ENCODE measurements at regions not wholly inside any gene's neighbourhood (a gene's known extent, or its start where the extent isn't known, plus 50 kb on each side); places are given as distances from the start of the nearest gene placed in this dataset.

DNA sequence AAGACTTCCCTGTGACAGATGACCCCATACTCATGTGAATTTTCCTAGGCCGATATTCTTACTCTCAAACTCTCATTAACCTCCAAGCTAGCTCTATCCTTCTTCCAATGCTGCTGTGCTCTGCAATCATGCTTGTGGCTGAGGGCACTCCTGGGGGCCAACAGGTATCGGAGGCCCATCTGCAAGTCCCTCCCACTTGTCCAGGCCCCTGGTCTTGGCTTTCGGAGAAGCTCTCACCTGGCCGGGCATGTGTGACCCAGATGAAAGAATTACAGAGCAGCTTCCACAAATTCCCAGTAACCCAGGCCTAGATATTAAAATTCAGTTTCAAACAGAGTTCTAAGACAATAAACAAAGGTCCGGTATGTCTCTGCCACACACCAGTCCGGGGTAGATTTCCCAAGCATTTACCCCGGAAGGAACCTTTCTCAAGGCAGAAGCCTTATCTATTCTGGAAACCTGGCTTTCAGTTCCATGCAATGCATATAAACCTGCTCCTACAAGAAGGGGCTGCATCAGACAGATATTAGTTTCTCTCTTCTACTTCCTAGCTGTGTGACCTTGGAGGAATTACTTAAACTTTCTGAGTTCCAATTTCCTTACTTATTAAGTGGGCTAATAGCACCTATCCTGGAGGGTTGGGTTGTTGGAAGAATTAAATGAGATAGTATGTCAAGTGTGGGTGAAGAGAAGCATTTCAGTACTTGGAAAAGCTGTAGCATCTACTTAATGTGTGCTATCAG, 270.8 kb downstream of the PTTG2 start:
- DNase-seq: no peak

- DNase-seq: no peak
Measured at GRCh38 chr4:38231626-38232025, 271.4 kb downstream of the PTTG2 start.

GRCh38 chr4:38232741-38233140, 272.5 kb downstream of the PTTG2 start:
- DNase-seq: no peak

DNA sequence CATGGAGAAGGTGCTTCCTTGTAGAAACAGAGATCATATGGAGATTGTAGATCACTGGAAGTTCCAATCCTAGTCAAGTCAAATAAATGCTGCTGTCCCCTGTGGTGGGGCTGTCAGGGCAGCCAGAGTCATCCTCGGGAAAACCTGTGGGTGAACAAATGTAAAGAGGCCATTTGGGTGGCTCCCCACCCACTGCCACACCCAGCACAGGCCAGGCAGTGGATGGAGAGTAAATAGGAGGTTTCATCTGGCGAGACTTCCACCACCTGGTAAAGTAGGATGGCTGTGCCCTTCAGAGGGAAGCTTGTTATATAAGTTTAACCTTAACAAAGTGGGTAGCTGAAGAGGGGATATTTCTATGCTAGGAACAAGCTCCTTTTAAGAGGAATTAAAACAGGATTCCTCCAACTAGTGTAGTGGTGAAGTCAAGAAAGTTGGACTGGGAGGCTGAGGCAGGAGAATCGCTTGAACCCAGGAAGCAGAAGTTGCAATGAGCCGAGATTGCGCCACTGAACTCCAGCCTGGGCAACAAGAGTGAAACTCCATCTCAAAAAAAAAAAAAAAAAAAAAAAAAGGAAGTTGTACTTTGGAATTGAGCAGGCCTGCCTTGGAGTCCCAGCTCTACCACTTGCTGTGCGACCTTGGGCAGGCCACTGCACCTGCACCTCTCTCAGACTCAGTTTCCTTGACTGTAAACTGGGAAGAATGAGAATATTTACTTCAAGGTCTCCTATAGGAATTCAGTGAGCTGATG, 273.7 kb downstream of the PTTG2 start:
- no peak for DNase-seq

GRCh38 chr4:38235354-38235753, 275.2 kb downstream of the PTTG2 start:
- DNase-seq: no peak

DNA sequence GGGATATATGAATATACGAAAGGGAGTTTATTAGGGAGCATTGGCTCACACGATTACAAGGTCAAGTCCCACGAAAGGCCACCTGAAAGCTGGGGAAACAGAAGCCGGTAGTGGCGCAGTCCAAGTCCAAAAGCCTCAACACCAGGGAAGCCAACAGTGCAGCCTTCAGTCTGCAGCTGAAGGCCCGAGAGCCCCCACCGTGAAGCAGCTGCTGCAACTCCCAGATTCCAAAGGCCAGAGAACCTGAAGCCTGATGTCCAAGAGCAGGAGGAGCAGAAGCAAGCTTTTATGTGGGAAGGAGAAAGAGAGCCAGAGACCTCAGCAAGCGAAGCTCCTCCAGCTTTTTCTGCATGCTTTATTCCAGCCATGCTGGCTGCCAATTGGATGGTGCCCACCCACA, 275.8 kb downstream of the PTTG2 start:
- DNase-seq: no peak

DNA sequence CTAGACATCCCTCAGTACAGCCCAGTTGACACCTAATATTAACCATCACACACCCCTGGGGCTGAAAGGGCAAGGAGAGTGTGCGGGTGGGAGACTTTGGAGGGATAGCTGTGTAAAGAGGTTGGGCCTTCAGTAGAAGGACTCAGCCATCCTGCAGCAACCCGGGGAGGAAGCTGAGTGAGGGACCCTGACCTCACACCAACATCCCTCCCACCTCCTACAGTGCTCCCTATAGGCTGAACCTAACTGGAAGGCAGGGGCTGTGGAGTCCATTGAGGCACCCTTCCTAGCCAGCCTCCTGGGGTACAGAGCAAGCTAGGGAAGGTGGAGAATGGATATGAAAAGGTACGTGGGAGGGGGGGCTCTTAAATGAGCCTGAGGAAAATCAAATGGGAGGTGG, 276.3 kb downstream of the PTTG2 start:
- no peak for DNase-seq

DNA sequence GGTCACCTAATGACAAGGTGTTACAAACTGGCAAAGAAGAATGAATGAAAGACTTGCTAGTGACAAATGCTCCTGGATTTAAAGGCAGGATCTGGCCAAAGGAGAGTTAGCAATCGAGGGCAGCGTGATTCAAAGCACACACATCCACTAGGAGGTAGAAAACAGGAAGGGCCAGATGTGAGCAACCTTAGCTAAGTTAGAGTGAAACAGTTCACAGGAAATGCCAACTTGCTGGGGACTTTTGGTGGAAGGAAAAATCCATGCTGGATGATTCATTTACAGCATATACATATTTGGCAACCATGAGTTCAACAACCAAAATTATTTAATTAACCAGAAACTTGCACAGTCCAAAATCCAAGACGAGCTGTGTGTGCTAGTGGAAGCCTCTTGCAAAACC, 276.9 kb downstream of the PTTG2 start:
- DNase-seq: no peak

- DNase-seq: no peak
Measured at GRCh38 chr4:38241541-38241940, 281.3 kb downstream of the PTTG2 start.

GRCh38 chr4:38242101-38242500, 281.9 kb downstream of the PTTG2 start:
- no peak for DNase-seq

- DNase-seq: peak in 3 of 6 experiments; percentile 9 to 36 (median 34)
Measured at GRCh38 chr4:38242822-38243387, 282.7 kb downstream of the PTTG2 start.

DNA sequence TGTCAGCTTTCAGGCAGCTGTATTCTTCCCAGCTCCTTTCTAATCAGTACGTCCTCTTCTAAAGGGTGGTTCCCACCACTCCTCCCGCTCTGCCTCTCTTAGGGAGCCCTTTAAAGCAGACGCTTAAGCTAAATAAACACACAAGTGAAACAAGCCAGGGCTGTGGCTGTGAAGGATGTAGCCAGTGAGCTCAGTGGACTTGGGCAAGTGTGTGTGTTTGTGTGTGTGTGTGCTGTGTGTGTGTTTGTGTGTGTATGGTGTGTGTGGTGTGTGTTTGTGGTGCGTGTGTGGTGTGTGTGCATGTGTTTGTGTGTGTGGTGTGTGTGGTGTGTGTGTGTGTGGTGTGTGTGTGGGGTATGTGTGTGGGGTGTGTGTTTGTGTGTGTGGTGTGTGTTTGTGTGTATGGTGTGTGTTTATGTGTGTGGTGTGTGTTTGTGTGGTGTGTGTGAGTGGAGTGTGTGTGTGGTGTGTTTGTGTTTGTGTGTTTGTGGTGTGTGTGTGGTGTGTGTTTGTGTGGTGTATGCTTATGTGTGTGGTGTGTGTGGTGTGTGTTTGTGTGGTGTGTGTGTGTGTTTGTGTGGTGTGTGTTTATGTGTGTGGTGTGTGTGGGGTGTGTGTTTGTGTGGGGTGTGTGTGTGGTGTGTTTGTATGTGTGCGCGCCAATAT, 283.3 kb downstream of the PTTG2 start:
- DNase-seq: peak in 1 of 6 experiments; percentile 24

- DNase-seq: no peak
Measured at GRCh38 chr4:38254825-38255224, 294.6 kb downstream of the PTTG2 start.

DNA sequence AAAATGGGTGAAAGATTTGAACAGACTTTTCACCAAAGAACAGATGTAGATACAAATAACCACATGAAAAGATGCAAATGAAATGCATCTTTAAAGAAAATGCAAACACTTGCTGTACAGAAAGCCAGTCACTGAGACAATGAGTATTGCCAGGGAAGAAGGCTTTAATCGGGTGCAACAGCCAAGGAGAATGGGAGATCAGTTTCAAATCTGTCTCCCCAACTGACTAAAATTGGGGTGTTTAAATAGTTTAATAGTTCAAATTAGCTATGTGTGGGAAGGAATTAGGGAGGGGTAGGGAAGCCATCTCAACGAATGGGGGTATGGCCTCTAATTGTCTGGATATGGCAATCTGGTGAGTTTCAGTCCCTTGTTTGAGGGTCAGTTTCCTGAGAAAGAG, 295.4 kb downstream of the PTTG2 start:
- no peak for DNase-seq

- no peak for DNase-seq
Measured at GRCh38 chr4:38266616-38267015, 306.4 kb downstream of the PTTG2 start.

DNA sequence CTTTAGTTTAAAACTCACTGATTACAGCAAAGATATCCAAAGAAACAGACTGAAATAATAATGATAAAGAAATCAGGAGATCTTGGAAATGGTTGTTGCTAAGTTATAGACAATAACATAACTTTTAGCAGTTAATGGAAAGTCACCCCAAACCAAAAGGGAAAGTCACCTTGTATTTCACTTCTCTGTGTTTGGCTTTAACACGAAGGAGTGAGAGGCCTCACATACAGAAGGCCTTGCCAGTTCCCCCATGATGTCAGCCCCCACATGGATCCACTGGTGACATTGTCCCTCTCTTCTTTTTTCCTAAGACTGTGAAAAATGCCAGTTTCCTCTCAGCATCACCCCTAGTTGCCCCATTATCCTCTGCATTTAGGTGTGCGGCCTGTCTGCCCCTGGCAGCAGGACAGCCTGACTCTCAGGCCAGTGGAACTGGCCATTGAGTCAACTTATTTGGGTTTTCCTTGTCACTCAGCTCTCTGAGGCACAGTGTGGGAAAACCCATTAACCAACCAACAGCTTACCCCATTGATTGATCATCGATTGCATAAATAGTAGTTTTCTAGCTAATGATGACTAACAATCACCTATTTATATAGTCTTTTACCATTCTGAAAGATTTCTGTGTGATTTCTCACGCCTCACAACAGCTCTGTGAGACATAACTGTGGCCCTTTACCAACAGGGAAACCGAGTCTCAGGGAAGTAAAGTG, 308.1 kb downstream of the PTTG2 start:
- DNase-seq: no peak

DNA sequence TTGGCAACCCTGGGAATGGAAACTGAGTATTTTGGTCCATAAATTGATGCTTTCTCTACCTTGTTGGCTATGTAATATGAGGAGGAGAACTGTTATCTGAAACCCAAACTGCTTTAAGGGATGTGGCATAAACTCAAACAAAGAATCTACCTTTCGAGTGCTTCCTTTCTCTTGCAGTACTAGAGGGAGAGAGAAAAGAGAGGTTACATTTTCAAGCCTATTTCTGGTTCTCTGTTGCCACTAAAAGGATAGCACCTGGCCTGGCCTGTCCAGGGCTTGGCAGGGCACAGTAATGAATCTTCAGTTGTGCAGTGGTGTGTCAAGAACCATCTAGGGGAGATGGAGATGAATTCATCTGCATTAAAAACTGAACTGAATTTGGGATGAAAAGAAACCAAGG, 308.6 kb downstream of the PTTG2 start:
- no peak for DNase-seq

GRCh38 chr4:38273407-38273806, 313.2 kb downstream of the PTTG2 start:
- no peak for DNase-seq

DNA sequence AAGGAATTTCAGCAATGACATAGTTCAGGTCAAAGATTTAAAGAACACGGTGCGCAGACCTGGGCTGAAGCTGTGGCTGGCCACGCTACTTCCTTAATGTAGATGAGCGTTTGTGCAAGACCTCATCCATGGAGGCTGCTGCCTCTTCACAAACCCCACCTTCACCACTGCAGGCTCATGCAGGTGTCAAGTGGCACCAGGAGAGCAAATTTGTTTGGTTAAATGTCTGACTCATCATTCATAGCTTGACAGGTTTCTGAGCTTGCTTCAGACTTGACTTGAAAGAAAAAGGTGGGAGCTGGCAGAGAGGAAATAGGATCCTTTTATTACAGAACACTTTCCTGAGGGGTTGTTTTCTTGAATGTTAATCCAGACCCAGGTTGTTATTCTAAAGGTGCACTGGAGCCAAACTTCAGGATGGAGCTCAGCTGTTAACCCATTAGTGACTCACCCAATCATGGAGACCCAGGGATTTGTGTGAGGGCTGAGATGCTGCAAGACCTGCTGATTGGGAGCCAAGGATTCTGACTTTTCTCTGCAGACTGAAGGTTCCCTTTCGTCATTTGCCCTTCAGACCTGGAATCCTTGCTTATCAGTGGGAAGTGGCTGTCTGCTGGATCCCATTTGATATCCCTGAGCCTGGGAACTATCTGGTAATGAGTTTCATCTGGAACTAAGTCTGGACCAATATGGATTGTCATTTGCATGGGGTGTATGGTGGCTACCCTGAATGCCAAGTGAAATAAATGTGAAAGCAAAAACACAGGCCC, 315.3 kb downstream of the PTTG2 start:
- no peak for DNase-seq

DNA sequence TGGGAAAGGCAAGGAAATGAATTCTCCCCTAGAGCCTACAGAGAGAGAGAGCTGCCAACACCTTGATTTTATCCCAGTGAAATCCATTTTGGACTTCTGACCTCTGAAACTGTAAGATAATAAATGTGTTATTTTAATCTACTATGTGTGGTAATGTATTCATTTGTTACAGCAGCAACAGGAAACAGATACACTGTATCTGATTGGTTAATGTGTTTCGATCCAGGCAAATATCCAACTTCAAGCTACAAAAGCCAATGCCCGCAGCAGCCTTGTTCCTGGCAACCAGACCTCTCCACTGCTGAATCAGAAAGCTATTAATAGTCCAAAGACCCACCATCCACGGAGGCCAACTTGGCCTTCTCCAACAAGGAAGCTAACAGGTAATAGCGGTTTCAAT, 318.1 kb downstream of the PTTG2 start:
- no peak for DNase-seq

DNA sequence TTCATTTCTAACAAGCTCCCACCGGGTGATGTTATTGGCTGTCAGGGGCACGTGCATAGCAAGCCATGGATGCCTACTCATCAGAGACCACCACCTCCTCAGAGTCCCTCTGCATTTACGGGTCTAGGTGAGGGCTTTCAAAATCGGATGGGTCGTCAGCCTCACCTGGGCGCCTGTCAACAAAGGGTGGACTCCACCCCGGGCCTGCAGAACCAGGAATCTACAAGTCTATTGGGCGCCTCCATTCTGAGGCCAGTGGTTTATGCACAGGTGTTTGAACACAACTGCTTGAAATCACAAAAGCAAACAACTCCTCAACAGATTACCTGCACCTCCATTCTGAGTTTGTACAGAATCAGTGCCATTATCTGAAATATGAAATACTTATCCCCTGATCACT, 318.9 kb downstream of the PTTG2 start:
- no peak for DNase-seq

DNA sequence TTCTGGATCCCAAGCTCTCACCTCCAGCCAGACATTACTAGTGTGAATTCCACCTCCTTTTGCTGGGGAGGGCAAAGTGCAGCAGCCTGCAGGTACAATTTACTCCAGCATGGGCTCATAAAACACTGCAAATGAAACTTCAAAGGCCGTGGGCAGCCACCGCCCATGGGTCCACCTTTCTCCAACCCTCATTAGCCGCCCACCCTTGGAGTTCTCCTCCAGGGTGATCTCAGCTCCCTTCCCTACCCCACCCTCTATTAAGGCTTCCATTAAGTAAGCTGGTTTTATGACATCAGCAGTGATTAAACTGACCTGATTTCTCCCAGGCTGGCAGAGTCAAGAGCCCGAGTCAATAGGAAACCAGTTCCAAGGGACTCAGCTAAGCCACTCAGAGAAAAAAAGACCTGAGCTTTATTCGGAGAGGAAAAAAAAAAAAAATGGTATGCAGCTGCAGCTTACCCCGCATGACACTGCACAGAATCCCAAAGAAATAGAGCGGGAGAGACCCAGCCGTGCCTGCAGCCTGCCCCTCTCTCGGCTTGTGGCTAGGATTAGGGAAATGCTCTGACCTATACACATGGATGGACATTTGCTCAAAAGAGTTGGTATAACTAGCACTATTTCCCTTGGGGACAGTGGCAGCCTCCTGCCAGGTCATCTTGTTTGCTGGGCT, 319.6 kb downstream of the PTTG2 start:
- DNase-seq: no peak
